Retinal pigment epithelial cell (primary cell): ENCODE measurements at regions not wholly inside any gene's neighbourhood (a gene's known extent, or its start where the extent isn't known, plus 50 kb on each side); places are given as distances from the start of the nearest gene placed in this dataset.

Experiments
- DNase-seq: peaks from one replicate; pipeline ENCODE4 v3.0.0-alpha.2; 2010; ENCODE audit warnings: low read depth
- H3K4me3 ChIP-seq: 2 replicates; pipeline ENCODE4 v1.5.1; 2011; ENCODE audit warnings: mild to moderate bottlenecking, low read length, control low read depth, moderate library complexity
- CTCF ChIP-seq: conservative IDR thresholded peaks from 2 replicates; pipeline ENCODE4 v1.5.1; 2011; ENCODE audit warnings: low read depth, low read length, control low read depth, inconsistent platforms

- no peak for DNase-seq
- TF ChIP-seq CTCF = no peak
- H3K4me3 ChIP-seq = no peak overlapping the region
These were observed 293.2 kb upstream of the LCORL start for GRCh38 chr4:18314731-18315130.

- no peak for DNase-seq
- no peak overlapping the region for H3K4me3 ChIP-seq
- no peak for TF ChIP-seq CTCF
These were observed 276.1 kb upstream of the LCORL start for GRCh38 chr4:18297684-18298083.

- no peak for DNase-seq
- no peak for TF ChIP-seq CTCF
- no peak overlapping the region for H3K4me3 ChIP-seq
These were observed 274.9 kb upstream of the LCORL start for GRCh38 chr4:18296411-18296810.

- no peak for TF ChIP-seq CTCF
- DNase-seq = no peak
- no peak overlapping the region for H3K4me3 ChIP-seq
These were observed 273.3 kb upstream of the LCORL start for GRCh38 chr4:18294846-18295245.

- no peak for DNase-seq
- no peak overlapping the region for H3K4me3 ChIP-seq
- TF ChIP-seq CTCF = no peak
These were observed 272.5 kb upstream of the LCORL start for GRCh38 chr4:18294021-18294420.

GRCh38 chr4:18292411-18292810, 270.9 kb upstream of the LCORL start:
- no peak for TF ChIP-seq CTCF
- DNase-seq = no peak
- no peak overlapping the region for H3K4me3 ChIP-seq

- no peak for DNase-seq
- H3K4me3 ChIP-seq = no peak overlapping the region
- no peak for TF ChIP-seq CTCF
These were observed 270.4 kb upstream of the LCORL start for GRCh38 chr4:18291981-18292380.
